Liver (tissue), 3 donors: ENCODE measurements at regions not wholly inside any gene's neighbourhood (a gene's known extent, or its start where the extent isn't known, plus 50 kb on each side); places are given as distances from the start of the nearest gene placed in this dataset.

Experiments
- CTCF ChIP-seq: fragments of 150-350 bp; IDR thresholded peaks from 2 replicates; pipeline ENCODE4 v1.5.1; 2017; ENCODE audit warnings: improper control_type of control experiment, low read depth, low read length; ENCODE audit not compliant: missing input control
- NR2F2 ChIP-seq: IDR thresholded peaks from 2 replicates; pipeline ENCODE4 v1.6.1; 2016; ENCODE audit warnings: antibody characterized with exemption
- RXRA ChIP-seq, 2 donors: IDR thresholded peaks; 2 replicates each; pipeline ENCODE4 v1.6.1; 2017 to 2018; ENCODE audit warnings: antibody characterized with exemption in 2 of 2, mild to moderate bottlenecking in 1 of 2
- YY1 ChIP-seq: IDR thresholded peaks from 2 replicates; pipeline ENCODE4 v1.6.1; 2016; ENCODE audit warnings: antibody characterized with exemption, mild to moderate bottlenecking
- donor health status: healthy.
- donor health status: healthy.

GRCh38 chr15:35308802-35309201 is 223.7 kb upstream of the NANOGP8 start:
- TF ChIP-seq CTCF (no peak), YY1 (peak; percentile 63), NR2F2 (peak; percentile 32), RXRA (IDR thresholded peaks at IDR 0.05) (peak; percentile 58 to 85)
